Lung (tissue), 11 donors: ENCODE measurements at regions not wholly inside any gene's neighbourhood (a gene's known extent, or its start where the extent isn't known, plus 50 kb on each side); places are given as distances from the start of the nearest gene placed in this dataset.

Experiments used
- ATAC-seq: fragments of 200-7000 bp; cut with Tn5 transposase; one replicate; pipeline ENCODE4 v1.9.1; 2020; ENCODE audit warnings: moderate number of reproducible peaks; ENCODE audit not compliant: insufficient read depth, low FRiP score
- DNase-seq, 3 donors: peaks; one replicate each; pipeline ENCODE4 v3.0.0-alpha.2; 2013 to 2017
- H3K27ac ChIP-seq, 2 donors: one replicate each; pipeline ENCODE4 v1.5.1; 2013; ENCODE audit warnings: mild to moderate bottlenecking in 2 of 2, moderate library complexity in 2 of 2, control low read depth in 1 of 2, inconsistent platforms in 1 of 2, low read depth in 1 of 2, low read length in 1 of 2
- H3K27me3 ChIP-seq, 3 donors: one replicate each; pipeline ENCODE4 v1.5.1; 2013; ENCODE audit warnings: low read length in 2 of 3; ENCODE audit not compliant: control insufficient read depth in 3 of 3, insufficient read depth in 3 of 3
- H3K36me3 ChIP-seq, 4 donors: one replicate each; pipeline ENCODE4 v1.5.1; 2013; ENCODE audit warnings: low read length in 4 of 4, mild to moderate bottlenecking in 1 of 4, moderate library complexity in 1 of 4; ENCODE audit not compliant: control insufficient read depth in 4 of 4, insufficient read depth in 4 of 4
- H3K4me1 ChIP-seq, 5 donors: one replicate each; pipeline ENCODE4 v1.5.1; 2013; ENCODE audit warnings: low read length in 5 of 5, mild to moderate bottlenecking in 2 of 5, moderate library complexity in 1 of 5; ENCODE audit not compliant: control insufficient read depth in 5 of 5, insufficient read depth in 5 of 5
- H3K4me3 ChIP-seq: one replicate; pipeline ENCODE4 v1.5.1; 2013; ENCODE audit warnings: mild to moderate bottlenecking, control low read depth, moderate library complexity
- H3K9ac ChIP-seq, 2 donors: one replicate each; pipeline ENCODE4 v1.5.1; 2013; ENCODE audit warnings: low read length in 2 of 2, control low read depth in 1 of 2; ENCODE audit not compliant: insufficient read depth in 1 of 2
- H3K9me3 ChIP-seq, 4 donors: one replicate each; pipeline ENCODE4 v1.5.1; 2013; ENCODE audit warnings: low read length in 3 of 4, mild to moderate bottlenecking in 1 of 4, moderate library complexity in 1 of 4; ENCODE audit not compliant: control insufficient read depth in 4 of 4, insufficient read depth in 3 of 4
- WGBS, 2 donors: extraction: QIAGEN DNeasy Blood & Tissue Kit; methylation state at CpG; one replicate each; pipeline ENCODE4 v1.1.7; 2013; 5-methylcytosine and 5-hydroxymethylcytosine counted together
- TF ChIP-seq, protein P1 (sequence below): IDR thresholded peaks from 2 replicates; pipeline ENCODE4 v1.5.1; 2012; ENCODE audit warnings: mild to moderate bottlenecking; ENCODE audit errors: control extremely low read depth, extremely low read depth
- donor health status: control.
- donor health status: control.
- donor health status: Bipolar disorder and iron deficiency.
- donor health status: healthy.
- donor health status: DM: yes; HTN: yes; CAD: no.

DNA sequence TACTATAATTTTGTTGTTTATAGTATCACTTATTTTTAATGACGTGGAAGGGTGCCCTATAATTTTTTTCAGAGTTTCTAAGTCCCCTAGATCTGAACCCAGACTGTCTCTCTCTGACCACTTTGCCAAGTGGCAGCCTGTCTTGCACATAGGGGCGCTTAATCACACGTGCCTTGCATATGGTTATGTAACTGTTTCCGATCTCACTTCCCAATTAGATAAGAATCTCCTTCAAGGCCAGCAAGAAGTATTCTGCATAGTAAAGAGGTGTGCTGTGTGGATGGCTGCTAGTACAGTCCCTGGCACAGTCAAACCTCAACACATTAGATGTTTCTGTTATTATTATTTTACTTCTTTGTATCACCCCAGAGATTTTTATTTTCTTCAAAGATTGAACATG is 197.8 kb upstream of the SIX2 start:
- WGBS, 2 donors: 6 to 15% methylated on average over 4 of the region's 4 CpGs
- no peak overlapping the region for H3K9ac ChIP-seq
- H3K27ac ChIP-seq: no peak overlapping the region
- ATAC-seq (no peak), DNase-seq (peak in 1 of 3 donors; percentile 56)
- H3K4me3 ChIP-seq: no peak overlapping the region
- H3K9me3 ChIP-seq: peaks cover 0 to 3% (median 0%) of the 10 kb centered on the region in 4 donors
- TF ChIP-seq, protein P1, sequence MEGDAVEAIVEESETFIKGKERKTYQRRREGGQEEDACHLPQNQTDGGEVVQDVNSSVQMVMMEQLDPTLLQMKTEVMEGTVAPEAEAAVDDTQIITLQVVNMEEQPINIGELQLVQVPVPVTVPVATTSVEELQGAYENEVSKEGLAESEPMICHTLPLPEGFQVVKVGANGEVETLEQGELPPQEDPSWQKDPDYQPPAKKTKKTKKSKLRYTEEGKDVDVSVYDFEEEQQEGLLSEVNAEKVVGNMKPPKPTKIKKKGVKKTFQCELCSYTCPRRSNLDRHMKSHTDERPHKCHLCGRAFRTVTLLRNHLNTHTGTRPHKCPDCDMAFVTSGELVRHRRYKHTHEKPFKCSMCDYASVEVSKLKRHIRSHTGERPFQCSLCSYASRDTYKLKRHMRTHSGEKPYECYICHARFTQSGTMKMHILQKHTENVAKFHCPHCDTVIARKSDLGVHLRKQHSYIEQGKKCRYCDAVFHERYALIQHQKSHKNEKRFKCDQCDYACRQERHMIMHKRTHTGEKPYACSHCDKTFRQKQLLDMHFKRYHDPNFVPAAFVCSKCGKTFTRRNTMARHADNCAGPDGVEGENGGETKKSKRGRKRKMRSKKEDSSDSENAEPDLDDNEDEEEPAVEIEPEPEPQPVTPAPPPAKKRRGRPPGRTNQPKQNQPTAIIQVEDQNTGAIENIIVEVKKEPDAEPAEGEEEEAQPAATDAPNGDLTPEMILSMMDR: no peak
- H3K4me1 ChIP-seq: peaks cover 0 to 14% (median 0%) of the 10 kb centered on the region in 5 donors
- no peaks in the 10 kb centered on the region for H3K36me3 ChIP-seq
- no peaks in the 10 kb centered on the region for H3K27me3 ChIP-seq

DNA sequence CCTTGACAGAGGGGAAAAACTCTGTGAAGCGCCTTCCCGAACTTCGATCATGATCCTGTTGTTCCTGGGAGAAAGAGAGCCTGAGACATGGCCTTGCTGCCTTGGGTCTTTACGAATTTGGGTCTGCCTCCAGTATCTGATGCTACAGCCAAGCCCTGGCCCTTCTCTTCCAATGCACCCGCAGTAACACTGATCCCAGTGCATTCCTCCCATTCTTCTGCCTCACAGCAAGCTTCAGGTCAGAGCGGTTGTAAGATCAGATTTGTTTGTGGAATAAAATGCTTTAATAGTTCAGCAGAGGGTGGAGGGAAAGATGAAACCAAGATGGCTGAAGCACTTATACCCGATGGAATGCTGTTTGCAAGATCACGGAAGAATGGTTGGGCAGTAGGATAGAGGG is 196.7 kb upstream of the SIX2 start:
- no peaks in the 10 kb centered on the region for H3K36me3 ChIP-seq
- ATAC-seq: no peak
- H3K9ac ChIP-seq: no peak overlapping the region
- no peak overlapping the region for H3K4me3 ChIP-seq
- no peaks in the 10 kb centered on the region for H3K27me3 ChIP-seq
- TF ChIP-seq, protein P1: no peak
- H3K27ac ChIP-seq: no peak overlapping the region
- 89 to 90% methylated on average over 8 of the region's 8 CpGs for WGBS, 2 donors
- no peak for DNase-seq
- peaks cover 0 to 4% (median 0%) of the 10 kb centered on the region in 4 donors for H3K9me3 ChIP-seq
- peaks cover 0 to 14% (median 0%) of the 10 kb centered on the region in 5 donors for H3K4me1 ChIP-seq

DNA sequence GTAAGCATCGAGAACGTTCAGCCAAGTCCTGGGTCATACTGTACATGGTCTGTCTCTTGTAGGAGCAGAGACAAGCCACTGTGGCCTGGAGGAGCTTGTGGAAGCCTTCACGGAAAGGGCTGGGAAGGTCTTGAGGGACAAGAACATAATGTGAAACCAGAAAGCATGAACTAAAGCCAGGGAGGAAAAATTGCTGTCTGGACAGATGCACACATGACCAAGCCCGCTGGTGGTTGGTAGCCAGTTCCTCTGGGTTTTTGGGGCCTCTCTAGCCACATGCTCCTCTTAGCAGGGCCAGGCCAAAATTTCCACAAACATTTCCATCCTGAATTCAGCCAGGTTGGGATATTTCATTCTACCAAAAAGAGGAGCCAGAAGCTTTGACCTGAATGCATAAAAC is 196.2 kb upstream of the SIX2 start:
- H3K9me3 ChIP-seq: peaks cover 0 to 4% (median 2%) of the 10 kb centered on the region in 4 donors
- TF ChIP-seq, protein P1: no peak
- DNase-seq (no peak), ATAC-seq (no peak)
- H3K36me3 ChIP-seq: no peaks in the 10 kb centered on the region
- no peak overlapping the region for H3K27ac ChIP-seq
- no peak overlapping the region for H3K9ac ChIP-seq
- 93 to 97% methylated on average over 4 of the region's 4 CpGs for WGBS, 2 donors
- H3K4me1 ChIP-seq: peaks cover 0 to 14% (median 0%) of the 10 kb centered on the region in 5 donors
- no peak overlapping the region for H3K4me3 ChIP-seq
- no peaks in the 10 kb centered on the region for H3K27me3 ChIP-seq

DNA sequence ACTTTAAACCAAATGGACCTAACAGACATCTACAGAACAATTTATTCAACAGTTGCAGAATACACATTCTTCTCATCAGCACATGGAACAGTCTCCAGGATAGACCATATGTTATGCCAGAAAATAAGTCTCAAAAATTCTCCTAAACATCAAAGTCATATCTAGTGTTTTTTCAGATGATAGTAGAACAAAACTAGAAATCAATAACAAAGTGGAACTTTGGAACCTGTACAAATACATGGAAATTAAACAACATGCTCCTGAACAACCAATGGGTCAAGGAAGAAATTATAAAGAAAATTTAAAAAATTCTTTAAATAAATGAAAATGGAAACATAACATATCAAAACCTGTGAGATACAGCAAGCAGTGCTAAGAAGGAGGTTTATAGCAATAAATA is 194.1 kb upstream of the SIX2 start:
- H3K9ac ChIP-seq: no peak overlapping the region

More for the DNA sequence above, 194.1 kb upstream of the SIX2 start:
- H3K27ac ChIP-seq: no peak overlapping the region
- H3K4me1 ChIP-seq: peaks cover 0 to 10% (median 0%) of the 10 kb centered on the region in 5 donors
- H3K9me3 ChIP-seq: peaks cover 0 to 5% (median 2%) of the 10 kb centered on the region in 4 donors
- DNase-seq (no peak), ATAC-seq (no peak)
- no peaks in the 10 kb centered on the region for H3K27me3 ChIP-seq
- TF ChIP-seq, protein P1: no peak
- H3K36me3 ChIP-seq: no peaks in the 10 kb centered on the region
- H3K4me3 ChIP-seq: no peak overlapping the region
